ENCODE measurements at regions not wholly inside any gene's neighbourhood (a gene's known extent, or its start where the extent isn't known, plus 50 kb on each side); places are given as distances from the start of the nearest gene placed in this dataset.

DNA sequence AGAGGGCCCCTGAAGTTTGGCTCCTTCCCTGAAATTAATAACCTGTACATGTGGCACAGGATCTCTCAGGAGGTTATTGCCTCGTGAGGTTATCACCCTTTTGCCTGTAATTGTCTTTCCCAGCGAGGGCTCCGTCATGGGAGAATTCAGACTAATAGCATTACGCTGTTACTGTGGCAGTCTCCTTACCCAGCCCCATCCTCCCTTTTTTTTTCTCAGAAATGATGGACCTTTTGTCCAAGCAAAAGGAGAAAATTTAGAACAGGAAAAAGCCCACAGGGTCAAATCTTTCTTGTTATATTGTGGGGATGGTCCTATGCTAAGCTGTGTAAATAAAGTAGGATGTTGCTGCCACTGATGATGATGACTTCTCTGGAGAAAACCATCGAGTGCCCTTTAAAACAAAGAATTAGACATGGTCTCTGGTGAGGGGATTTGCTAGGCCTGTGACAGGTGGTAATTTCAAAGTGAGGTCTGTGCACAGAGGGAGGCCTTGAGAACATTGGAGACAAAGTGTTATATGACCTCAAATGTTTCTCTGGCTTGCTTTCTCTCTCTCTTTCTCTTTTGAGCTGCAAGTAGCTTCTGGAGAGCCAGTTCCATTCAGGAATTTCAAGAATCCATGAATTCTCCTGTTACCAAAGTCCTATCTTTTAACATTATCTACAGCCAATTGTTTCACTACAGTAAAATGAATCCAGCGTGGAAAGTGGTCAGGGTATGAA, 357.2 kb downstream of the BMP4 start:
- peak overlapping the region; percentile 29 for H3K4me3 ChIP-seq
- H3K27ac ChIP-seq: peak overlapping the region; percentile 96
- no peaks in the 10 kb centered on the region for H3K27me3 ChIP-seq
- no peaks in the 10 kb centered on the region for H3K36me3 ChIP-seq
- H3K4me1 ChIP-seq: peaks cover 44% of the 10 kb centered on the region
- peak; percentile 90 to 98 for DNase-seq
- H3K9me3 ChIP-seq (replicated peaks): 0 out of 2 replicates have a peak, but pooled peaks cover 3% of the 10 kb centered on the region

DNA sequence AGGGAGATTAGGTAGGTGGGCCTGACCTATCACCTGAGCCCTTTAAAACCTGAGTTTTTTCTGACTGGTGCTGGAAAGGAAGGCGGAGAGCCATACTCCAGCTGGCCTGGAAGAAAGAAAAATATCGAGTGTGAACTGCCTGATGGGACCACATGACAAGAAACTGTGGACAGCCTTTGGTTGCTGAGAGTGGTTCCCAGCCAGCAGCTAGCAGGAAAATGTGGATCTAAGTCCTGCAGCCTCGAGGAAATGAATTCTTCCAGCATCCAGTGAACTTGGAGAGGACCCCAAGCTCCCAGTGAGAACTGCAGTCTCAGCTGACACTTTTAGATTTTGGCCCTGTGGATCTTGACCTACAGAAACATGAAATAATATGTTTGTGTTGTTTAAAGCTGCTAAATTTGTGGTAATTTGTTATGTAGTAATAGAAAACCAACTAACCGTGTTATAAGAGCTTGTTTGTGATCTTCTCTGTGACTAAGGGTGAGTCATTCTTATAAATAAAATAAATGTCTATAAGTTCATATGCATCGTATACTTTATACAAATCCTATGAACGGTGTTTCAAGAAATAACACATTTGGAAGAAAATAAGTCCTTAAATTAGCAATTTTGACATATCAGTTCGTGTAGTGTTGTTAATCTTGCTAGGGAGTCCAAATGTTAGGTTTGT, 359.6 kb downstream of the BMP4 start:
- DNase-seq: no peak
- Histone ChIP-seq H3K9me3 (replicated peaks) (0 out of 2 replicates have a peak, but pooled peaks cover 3% of the 10 kb centered on the region), H3K4me3 (no peak overlapping the region), H3K36me3 (no peaks in the 10 kb centered on the region), H3K27me3 (no peaks in the 10 kb centered on the region), H3K4me1 (peaks cover 44% of the 10 kb centered on the region), H3K27ac (no peak overlapping the region)

DNA sequence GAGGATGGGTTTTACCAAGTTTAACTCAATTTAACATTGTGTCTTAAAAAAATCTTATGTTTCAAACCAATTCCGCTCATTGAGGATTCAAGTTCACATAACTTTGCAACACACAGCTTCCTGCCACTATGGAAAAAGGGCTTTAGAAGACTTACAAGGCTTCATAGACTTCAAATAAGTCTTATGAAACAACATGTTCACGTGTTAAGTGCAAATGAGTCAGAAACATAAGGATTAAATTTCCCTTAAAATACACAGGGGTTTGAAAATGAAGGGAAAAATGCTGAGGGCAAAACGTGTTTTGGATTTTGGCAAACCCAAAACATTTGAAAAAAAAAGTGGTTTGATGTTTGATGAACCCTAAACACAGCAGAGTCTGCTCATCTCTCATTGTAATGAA, 364.8 kb downstream of the BMP4 start:
- Histone ChIP-seq H3K9me3 (replicated peaks) (peaks cover 3% of the 10 kb centered on the region; the same call in 1 of the 2 replicates), H3K27me3 (no peaks in the 10 kb centered on the region), H3K4me3 (no peak overlapping the region), H3K27ac (no peak overlapping the region), H3K36me3 (no peaks in the 10 kb centered on the region), H3K4me1 (peaks cover 11% of the 10 kb centered on the region)
- no peak for DNase-seq

DNA sequence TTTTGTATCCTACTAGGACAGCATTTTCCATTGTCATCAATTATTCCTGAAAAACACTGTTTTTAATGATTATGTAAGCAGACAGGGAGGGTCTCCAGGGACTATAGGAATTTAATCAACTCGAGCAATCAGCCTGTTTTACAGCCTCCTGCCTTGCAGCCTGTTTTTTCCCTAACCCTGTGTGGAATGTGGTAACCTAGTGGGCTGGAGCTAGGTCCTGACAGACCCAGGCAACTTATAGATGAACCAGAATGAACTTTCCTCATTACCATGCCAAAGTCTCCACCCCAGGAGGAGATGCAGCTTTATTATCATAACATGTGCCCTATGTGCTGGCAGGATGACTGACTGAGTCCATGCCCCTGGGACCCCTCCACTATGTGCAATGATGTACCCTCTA, 375.1 kb downstream of the BMP4 start:
- H3K27me3 ChIP-seq: no peaks in the 10 kb centered on the region
- H3K36me3 ChIP-seq: no peaks in the 10 kb centered on the region; the same call in 1 of the 2 replicates
- H3K9me3 ChIP-seq (replicated peaks): peaks cover 3% of the 10 kb centered on the region; the same call in 1 of the 2 replicates
- H3K4me3 ChIP-seq: no peak overlapping the region
- H3K4me1 ChIP-seq: no peaks in the 10 kb centered on the region
- DNase-seq: no peak
- no peak overlapping the region for H3K27ac ChIP-seq

DNA sequence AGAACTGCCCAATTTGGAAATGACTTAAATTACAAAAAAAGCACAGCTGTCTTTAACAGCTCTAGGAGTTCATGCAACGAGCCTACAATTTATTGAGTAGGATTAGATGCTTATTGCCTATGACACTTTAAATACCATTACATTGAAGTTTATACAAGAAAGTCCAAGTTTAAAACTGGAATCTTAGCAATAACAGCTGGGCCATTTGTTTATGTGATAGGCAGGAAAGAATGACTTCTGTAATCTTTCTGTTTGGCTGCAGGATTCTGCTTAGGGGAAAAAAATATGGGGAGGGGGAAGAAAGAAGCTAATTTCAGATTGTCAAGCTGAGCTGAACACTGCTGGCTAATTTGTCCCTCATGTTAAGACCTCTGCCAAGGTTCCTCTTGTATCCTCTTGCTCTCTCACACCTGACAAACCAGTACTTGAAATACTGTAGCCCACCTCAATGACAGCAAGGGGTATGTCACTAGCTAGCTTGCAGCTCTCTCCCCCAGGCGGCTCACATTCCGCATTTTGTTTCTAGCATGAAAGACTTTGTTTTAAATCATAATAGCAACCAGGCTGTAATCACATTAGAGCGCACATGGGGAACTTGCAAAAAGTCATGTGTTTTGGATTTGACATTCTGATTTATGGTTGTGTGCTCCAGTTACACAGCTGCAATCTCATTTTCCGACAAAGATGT, 384.8 kb downstream of the BMP4 start:
- H3K36me3 ChIP-seq: no peaks in the 10 kb centered on the region
- H3K4me3 ChIP-seq: no peak overlapping the region
- H3K27me3 ChIP-seq: no peaks in the 10 kb centered on the region
- DNase-seq: peak in 1 of 2 experiments; percentile 47
- peaks cover 30% of the 10 kb centered on the region for H3K4me1 ChIP-seq
- H3K27ac ChIP-seq: peak overlapping the region; percentile 5; the same call in 1 of the 2 replicates
- peaks cover 9% of the 10 kb centered on the region for H3K9me3 ChIP-seq (replicated peaks)

DNA sequence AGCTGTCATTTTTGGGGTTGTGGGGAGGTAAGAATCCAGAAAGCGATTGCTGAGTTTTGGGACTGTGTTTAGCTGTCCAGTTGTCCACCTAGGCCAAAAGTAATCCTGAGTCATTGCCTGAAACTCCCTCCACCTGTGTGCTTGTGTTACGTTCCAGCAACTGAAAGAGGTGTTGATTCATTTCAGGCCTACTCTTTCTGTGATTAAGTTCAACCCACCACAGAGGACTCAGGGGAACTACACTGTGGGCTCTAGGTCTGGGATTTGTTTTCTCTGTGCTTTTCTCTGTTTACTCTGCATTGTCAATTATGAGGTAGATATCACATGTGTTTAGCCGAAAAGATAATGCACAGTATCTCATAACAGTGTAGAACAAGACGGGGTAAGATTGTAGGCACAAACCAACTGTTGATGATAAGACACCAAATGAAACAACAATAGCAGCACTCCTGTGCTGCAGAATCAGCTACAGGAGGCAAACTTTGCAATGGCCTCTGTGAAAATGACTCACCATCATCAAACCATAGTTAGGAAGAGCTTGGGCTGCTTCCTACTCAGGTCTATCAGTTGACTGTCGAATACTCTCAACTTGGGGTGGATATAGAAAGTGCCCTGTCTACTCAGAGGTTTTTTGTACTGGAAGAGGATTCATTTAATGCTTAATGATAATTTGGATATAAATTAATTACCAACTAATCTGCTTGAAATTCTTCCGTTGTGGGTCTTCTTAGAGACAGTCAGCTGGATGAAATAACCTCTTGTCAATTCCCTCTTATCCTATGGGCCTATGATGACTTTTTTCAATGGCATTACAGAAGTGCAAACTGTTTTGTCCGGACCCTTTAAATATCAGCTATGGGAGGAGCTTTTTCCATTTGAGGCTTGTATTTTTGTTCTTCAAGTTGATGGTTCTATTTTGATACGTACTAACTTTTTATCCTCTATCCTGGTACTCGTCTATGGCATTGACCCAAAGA, 385.9 kb downstream of the BMP4 start:
- Histone ChIP-seq H3K4me1 (peaks cover 30% of the 10 kb centered on the region), H3K36me3 (no peaks in the 10 kb centered on the region), H3K4me3 (no peak overlapping the region), H3K9me3 (replicated peaks) (peaks cover 9% of the 10 kb centered on the region), H3K27me3 (no peaks in the 10 kb centered on the region), H3K27ac (peak overlapping the region; percentile 5; the same call in 1 of the 2 replicates)
- DNase-seq: peak in 1 of 2 experiments; percentile 44

DNA sequence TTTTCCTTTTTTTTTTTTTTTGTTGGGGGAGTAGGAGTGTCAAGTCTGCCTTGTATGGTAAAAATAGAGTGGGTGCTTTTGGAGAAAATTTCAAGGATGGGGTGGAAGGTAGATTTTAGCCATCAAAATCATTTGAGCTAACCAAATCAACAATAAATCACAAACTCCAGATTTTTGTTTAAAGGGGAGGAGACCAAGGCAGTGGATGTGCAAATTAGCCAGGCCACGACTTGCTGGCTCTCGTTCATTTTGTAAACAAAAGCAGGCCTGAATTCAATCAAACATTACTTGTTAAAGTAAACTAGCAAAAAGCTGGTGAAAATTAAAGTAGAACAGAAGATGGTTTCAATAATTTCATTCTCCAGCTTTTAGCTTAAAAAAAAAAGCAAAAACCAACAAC, 387.2 kb downstream of the BMP4 start:
- no peaks in the 10 kb centered on the region for H3K27me3 ChIP-seq
- DNase-seq: no peak
- H3K4me3 ChIP-seq: no peak overlapping the region
- H3K27ac ChIP-seq: no peak overlapping the region
- no peaks in the 10 kb centered on the region for H3K36me3 ChIP-seq
- no peaks in the 10 kb centered on the region; the same call in 1 of the 2 replicates for H3K9me3 ChIP-seq (replicated peaks)
- H3K4me1 ChIP-seq: peaks cover 30% of the 10 kb centered on the region

DNA sequence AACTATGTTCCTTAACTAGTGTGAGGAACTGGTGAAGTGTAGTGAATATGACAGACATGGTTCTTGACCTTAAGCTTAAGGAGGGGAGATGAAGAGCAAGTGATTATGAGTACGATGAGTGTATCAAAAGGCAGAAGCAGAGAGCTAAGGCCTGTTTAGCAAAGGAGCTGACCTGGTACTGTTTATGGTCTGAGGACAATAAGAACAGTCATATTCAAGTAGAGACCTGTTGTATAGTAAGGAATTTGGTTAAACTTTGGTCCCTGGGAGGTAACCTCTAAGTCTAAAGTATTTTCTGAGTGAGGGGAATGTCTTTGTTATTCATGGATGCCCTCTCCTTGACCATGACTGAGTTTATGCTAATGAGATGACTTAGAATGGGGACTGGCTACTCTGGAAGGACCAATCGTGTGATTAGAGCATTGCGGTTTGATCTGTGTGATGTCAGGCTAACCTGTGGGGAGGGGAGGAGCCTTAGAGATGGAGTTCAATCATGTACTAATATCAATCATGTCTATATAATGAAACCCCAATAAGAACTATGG, 389.3 kb downstream of the BMP4 start:
- no peaks in the 10 kb centered on the region for H3K27me3 ChIP-seq
- no peak overlapping the region for H3K27ac ChIP-seq
- DNase-seq: no peak
- H3K4me1 ChIP-seq: peaks cover 26% of the 10 kb centered on the region
- H3K4me3 ChIP-seq: no peak overlapping the region
- no peaks in the 10 kb centered on the region for H3K36me3 ChIP-seq
- peaks cover 11% of the 10 kb centered on the region; the same call in 1 of the 2 replicates for H3K9me3 ChIP-seq (replicated peaks)

DNA sequence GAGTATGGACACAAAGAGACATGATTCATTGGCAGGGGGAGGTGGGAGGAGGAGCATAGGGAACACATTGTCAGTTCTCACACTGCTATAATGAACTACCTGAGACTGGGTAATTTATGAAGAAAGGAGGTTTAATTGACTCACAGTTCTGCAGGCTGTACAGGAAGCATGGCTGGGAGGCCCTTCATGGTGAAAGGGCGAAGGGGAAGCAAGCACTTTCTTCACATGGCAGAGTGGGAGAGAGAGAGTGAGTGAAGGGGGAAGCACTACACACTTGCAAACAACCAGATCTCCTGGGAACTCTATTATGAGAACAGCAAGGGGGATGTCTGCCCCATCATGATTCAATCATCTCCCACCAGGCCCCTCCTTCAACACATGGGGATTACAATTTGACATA, 391.8 kb downstream of the BMP4 start:
- no peaks in the 10 kb centered on the region for H3K27me3 ChIP-seq

DNA sequence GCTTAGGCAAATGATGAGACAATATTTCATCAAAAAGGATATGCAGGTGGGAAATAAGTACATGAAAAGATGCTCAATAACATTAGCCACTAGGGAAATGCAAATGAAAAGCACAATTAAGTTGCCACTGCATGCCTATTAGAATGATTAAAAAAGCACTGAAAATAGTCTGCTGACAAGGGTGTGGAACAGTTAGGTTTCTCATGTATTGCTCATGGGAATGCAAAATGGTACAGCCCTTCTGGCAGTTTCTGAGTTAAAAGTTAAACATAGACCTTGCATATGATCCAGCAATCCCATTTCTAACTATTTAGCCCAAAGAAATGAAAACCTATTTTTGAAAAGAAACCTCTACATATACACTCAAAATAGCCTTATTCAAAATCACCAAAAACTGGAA, 393.0 kb downstream of the BMP4 start:
- no peak overlapping the region for H3K27ac ChIP-seq
- no peak for DNase-seq
- no peak overlapping the region for H3K4me3 ChIP-seq
- peaks cover 11% of the 10 kb centered on the region; the same call in 1 of the 2 replicates for H3K9me3 ChIP-seq (replicated peaks)
- no peaks in the 10 kb centered on the region for H3K4me1 ChIP-seq
- H3K36me3 ChIP-seq: no peaks in the 10 kb centered on the region
- H3K27me3 ChIP-seq: no peaks in the 10 kb centered on the region

More for the DNA sequence above, 391.8 kb downstream of the BMP4 start:
- H3K9me3 ChIP-seq (replicated peaks): peaks cover 11% of the 10 kb centered on the region; the same call in 1 of the 2 replicates
- no peaks in the 10 kb centered on the region for H3K36me3 ChIP-seq
- H3K27ac ChIP-seq: no peak overlapping the region
- no peak for DNase-seq
- H3K4me1 ChIP-seq: 0 out of 2 replicates have a peak, but pooled peaks cover 2% of the 10 kb centered on the region
- no peak overlapping the region for H3K4me3 ChIP-seq

DNA sequence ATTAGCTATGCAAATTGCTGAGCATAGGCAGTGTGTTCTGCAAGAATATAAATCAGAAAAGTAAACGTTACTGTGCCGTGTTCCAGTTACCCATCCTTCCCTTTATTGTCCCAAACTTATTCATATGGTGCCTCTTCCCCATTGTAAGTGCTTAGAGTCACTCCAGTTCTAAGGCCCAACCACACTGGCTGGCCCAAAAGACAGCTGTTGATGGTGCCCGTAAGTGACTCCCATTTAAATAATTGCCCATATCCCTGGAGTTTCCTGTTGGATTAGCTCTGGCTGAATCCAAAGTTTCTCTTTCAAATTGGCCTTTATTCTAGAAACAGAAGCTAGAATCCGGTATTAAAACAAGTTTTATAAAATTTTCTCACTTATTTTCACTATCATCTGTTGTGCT, 400.1 kb upstream of the DDHD1 start:
- peak; percentile 79 to 92 for DNase-seq
- H3K27me3 ChIP-seq: no peaks in the 10 kb centered on the region
- H3K4me3 ChIP-seq: peak overlapping the region; percentile 27
- no peaks in the 10 kb centered on the region for H3K36me3 ChIP-seq
- no peaks in the 10 kb centered on the region; the same call in 1 of the 2 replicates for H3K9me3 ChIP-seq (replicated peaks)
- H3K4me1 ChIP-seq: peaks cover 52% of the 10 kb centered on the region
- H3K27ac ChIP-seq: peak overlapping the region; percentile 99

DNA sequence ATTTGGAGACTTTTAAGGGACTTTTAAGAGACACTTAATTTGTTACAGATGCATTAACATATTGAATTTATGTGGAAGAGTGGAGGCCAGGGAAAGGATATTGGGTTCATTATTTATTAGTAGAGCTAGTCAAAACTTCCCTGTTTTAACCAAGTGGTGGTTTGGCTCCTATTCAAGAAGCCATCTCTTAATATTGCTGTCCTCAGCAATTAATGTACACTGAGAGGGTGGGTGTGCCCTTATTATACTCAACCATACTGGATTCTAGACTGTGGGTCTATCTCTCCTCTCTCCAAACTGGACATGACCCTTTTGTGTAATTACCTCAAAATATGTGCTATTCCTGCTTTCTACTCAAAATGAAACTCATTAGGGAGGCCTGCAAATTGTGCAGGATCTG, 398.7 kb upstream of the DDHD1 start:
- Histone ChIP-seq H3K4me3 (no peak overlapping the region), H3K36me3 (no peaks in the 10 kb centered on the region), H3K27ac (peak overlapping the region; percentile 99), H3K27me3 (no peaks in the 10 kb centered on the region), H3K4me1 (peaks cover 52% of the 10 kb centered on the region), H3K9me3 (replicated peaks) (no peaks in the 10 kb centered on the region; the same call in 1 of the 2 replicates)
- DNase-seq: no peak

DNA sequence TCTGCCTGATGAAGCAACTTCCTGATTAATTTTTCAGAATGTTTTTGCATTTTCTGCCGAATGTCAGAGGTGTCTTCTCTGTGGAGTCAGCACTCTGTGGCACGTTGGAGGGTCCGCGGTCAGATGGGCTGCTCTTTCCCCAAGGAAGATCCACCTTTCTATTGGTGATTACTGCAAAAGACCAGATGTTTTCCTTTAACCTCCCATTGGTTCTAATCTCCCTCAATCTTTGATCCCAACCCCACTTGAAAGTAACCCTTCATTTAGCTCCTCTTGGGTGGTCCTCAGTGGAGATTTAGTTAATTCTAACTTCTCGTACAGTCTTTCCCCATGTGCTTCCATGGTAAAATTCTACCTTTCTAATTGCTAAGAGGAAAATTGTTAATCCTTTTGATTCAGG, 397.7 kb upstream of the DDHD1 start:
- Histone ChIP-seq H3K4me3 (no peak overlapping the region), H3K27ac (peak overlapping the region; percentile 99), H3K4me1 (peaks cover 52% of the 10 kb centered on the region), H3K27me3 (no peaks in the 10 kb centered on the region), H3K36me3 (no peaks in the 10 kb centered on the region), H3K9me3 (replicated peaks) (no peaks in the 10 kb centered on the region; the same call in 1 of the 2 replicates)
- DNase-seq: peak; percentile 66 to 87

DNA sequence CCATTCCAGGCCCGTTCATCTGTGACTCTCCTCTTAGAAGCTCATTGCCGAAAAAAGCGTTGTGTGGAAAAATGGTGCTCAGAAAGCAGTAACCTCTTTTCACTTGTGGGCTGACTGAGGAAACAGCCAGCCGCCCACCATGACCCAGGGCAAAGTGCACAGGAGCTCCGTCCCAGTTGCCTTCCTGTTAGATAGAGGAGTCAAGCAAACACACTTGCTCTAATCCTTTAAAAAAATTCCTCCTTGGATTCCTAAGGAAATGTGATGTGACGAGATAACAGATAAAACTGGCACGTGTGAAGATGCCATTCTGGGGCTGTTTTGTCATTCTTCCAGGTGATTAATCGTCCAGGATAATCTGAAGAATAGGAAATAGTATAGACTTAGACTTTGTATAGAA, 396.8 kb upstream of the DDHD1 start:
- Histone ChIP-seq H3K27me3 (no peaks in the 10 kb centered on the region), H3K27ac (peak overlapping the region; percentile 99), H3K4me1 (peaks cover 51% of the 10 kb centered on the region), H3K36me3 (no peaks in the 10 kb centered on the region), H3K9me3 (replicated peaks) (no peaks in the 10 kb centered on the region; the same call in 1 of the 2 replicates), H3K4me3 (no peak overlapping the region)
- peak in 1 of 2 experiments; percentile 22 for DNase-seq
